NCI-H2227 (cell line): ENCODE measurements at regions not wholly inside any gene's neighbourhood (a gene's known extent, or its start where the extent isn't known, plus 50 kb on each side); places are given as distances from the start of the nearest gene placed in this dataset.
"Not testable (repeated sequence)": the region's sequence is repeated elsewhere in the genome, so short reads cannot be mapped to it uniquely, and the experiment has no call there.

Experiments used
- DNase-seq: peaks from one replicate; lab custom pipeline; 2025; ENCODE audit not compliant: unreplicated experiment; lab: John Stamatoyannopoulos, UW

DNA sequence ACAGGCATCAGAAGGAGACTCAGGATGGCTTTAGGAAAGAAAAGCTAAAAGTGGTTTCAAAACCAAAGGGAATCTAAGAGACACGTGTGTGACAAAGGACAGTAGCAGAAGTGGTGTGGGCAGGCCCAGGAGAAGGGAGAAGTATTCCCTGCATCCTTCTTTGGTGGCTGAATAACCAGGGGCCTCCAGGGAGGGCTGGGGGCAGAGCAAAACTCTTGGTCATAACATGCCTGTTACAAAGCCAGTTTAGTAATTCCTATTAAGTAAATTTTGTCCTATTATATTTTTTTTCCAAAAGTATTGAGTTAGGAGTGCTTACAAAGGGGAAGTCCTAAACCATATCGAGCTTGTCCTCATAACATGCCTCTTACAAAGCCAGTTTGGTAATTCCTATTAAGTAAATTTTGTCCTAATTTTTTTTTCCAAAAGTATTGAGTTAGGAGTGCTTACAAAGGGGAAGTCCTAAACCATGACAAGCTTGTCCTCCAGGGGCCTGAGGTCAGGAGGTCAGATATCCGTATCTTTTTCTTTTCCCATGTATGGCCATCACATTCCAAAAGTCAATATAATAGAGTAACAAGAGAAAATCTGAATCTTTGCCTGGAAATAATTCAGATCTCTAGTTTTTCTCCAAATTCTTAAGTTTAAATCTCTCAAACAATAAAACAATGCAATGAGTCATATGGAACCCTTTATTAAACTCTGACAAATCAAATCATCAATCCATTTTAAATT is 509.2 kb downstream of the LTN1 start:
- no peak for DNase-seq

- DNase-seq: no peak
These were observed 510.0 kb downstream of the LTN1 start for GRCh38 chr21:28482657-28483056.

DNA sequence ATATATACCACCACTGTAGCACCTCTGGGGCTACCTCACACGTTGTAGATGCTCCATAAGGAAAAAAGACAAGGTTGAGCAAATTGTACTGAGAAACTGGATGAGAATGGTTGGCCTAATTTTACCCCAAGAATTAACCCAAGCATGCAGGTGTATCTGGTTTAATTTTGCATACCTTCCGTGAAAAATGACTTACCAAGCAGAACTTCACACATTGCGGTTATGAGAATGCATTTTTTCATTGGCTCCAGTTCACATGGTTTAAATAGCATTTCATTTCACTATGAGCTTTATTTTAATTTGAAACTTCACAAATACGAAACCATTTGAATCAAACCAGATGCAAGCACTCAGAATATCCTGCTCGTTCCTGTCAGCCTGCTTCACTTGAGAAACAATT is 512.2 kb downstream of the LTN1 start:
- DNase-seq: no peak

DNA sequence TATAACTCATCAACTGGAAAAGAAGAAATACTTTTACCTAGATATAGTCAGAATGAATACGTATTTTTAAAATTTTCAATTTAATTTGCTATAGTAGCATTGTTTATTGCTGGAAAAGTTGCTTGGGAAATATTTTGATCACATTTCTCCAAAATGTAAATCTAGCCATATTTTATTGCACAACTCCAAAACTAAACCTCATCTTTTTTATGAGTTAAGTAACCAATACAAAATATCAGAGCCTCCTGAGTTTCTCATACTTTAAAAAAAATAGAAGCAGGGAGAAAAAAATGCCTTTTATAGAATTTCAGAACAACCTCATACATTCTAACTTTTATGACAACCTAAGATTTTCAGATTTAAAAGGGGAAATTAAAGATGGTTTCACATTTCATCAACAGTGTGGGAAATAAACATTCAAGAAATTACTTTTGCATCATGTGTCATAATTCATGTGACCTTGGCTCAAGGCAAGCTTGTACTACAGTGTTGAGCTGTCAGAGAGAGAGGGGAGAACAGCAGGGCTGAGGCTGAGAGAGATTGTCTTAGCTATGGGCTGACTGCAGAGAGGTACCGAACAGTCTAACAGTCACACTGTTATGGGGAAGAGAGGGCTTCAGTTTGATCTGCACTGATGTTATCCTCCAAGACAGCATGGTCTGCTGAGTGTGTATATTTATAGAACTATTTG is 519.0 kb downstream of the LTN1 start:
- no peak for DNase-seq

GRCh38 chr21:28472543-28472942 is 520.1 kb downstream of the LTN1 start:
- DNase-seq: not testable (repeated sequence)

DNA sequence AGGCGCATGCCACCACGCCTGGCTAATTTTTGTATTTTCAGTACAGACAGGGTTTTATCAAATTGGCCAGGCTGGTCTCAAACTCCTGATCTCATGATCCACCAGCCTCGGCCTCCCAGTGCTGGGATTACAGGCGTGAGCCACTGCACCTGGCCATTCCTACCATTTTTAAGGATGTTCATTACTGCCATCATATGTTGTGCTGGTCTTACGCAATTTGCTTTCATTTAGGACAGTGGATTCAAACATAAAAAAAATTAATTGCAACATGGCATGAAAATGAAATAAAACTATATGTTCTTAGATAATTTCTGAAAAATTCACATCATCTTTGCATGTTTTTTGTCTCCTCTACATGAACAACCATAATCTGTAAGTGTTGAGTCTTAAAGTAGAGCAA is 527.7 kb downstream of the LTN1 start:
- no peak for DNase-seq

- DNase-seq: no peak
These were observed 528.6 kb downstream of the LTN1 start for GRCh38 chr21:28464095-28464494.

DNA sequence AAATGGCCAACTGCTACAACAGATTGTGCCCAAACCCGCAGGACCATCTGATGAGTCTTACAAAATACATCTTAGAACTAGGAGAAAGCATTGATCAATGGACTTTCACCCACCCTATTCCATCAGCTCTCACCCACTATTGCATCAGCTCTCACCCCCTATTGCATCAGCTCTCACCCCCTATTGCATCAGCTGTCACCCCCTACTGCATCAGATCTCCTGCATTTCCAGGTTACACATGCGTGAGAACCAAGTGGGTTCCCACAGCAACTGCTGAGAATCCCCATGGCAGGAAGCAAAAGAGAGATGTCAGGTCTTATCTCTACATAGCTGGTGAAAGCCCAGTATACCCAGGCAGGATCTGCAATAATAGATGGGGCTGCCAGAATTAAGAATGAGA is 533.5 kb downstream of the LTN1 start:
- no peak for DNase-seq

DNA sequence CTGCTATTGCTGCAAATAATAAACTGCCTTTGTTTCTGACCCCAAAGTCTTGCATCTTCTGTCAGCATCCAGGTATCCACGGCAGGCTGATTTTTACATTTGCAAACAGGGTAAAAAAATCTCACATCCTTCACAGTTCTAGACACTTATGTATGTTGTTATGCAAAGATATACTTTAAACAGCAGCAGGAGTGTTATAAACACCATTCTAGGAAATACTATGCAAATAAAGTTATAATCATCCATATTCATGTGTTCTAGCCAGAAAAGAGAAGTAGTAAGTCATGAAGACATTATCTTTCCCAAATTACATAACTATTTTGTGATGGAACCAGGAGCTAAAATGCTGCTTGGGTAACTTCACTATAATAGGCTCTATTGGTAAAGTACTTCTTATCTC is 534.2 kb downstream of the LTN1 start:
- DNase-seq: no peak

DNA sequence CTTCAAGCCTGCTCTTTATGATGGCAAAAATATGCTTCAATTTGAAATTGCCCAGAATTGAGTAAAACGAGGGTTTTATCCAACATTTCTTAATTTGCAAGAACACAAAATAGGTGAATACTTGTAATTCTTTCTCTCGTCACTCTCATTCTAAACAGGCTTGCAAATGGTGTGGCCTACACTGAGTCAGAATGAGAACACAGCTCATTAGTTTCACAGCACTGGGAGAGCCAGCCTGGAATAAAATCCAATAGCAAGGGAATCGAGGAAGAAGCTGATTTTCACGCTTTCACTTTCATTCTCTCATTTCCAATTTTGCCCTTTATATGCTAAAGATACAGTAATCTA is 537.5 kb downstream of the LTN1 start:
- no peak for DNase-seq

GRCh38 chr21:28454564-28455252 is 538.0 kb downstream of the LTN1 start:
- no peak for DNase-seq

GRCh38 chr21:28447462-28447861 is 545.2 kb downstream of the LTN1 start:
- no peak for DNase-seq

DNA sequence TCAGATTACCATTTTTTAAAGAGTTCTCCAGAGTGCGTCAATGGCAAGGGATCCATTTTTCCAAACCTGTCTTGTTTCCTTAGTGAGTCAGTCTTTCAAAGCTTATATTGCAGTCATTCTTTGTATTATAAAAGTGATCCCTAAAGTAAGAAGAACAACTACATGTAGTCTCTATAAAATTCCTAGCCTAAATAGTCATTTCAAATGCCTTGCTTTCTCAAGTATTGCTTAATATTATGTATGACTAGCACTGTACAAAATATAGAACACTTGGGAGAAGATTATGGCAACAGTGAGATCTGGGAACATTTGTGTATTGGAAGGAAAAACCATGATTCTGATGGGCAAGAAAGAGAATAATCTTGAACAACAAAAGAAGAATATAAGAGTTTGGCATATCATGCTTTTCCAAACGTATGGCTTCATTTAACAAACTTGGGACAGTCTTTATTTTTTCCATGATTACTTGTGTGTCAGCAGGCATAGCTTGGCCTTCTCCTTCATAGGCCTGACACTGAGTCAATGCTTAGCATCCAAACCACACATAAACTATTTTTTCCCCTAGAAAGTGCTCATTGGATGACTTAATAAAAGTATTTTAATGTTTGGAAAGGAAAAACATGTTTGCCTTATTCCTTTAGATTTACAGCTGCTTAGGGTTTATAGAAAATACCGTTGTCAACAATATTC is 547.4 kb downstream of the LTN1 start:
- DNase-seq: no peak

- DNase-seq: no peak
These were observed 548.1 kb downstream of the LTN1 start for GRCh38 chr21:28444557-28444956.

GRCh38 chr21:28444111-28444510 is 548.6 kb downstream of the LTN1 start:
- no peak for DNase-seq

GRCh38 chr21:28442624-28443023 is 550.1 kb downstream of the LTN1 start:
- no peak for DNase-seq

DNA sequence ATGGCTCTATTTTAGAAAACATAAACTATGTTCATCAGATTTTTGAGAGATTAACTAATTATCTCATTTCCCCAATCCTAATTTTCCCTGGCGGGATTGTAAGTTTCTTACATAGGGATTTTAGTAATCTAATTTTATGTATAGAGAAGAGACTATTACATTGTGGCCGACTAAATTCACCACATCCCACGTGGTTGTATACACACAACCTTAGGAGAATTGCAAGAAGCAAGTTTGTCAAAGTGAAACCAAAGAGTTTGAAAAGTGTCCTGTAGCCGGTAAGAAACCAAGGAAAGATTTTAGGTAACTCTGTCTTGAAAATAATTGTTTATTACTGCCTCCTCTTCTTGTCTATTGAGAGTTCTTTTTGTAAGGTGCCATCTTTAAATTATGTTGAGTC is 550.6 kb downstream of the LTN1 start:
- DNase-seq: no peak

- DNase-seq: no peak
These were observed 552.9 kb downstream of the LTN1 start for GRCh38 chr21:28439788-28440187.

DNA sequence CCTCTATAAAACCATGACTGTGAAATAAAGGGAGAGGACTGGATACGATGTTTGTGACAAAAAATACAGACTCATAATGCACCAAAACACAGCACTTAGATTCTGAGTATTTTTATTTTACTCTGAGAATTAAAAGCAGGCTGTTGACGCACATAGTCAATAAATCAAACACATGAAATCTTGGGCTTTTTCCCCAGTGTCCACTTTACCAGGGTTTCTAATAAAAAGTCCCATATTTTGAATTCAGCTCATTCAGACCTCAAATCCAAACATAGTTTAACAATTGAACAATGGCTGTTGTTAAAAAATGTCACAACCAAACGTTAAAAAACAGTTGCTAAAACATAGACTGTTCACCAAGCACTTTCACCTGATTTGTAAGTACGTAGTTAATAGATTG is 553.4 kb downstream of the LTN1 start:
- no peak for DNase-seq

- DNase-seq: no peak
These were observed 555.6 kb downstream of the LTN1 start for GRCh38 chr21:28437061-28437460.

DNA sequence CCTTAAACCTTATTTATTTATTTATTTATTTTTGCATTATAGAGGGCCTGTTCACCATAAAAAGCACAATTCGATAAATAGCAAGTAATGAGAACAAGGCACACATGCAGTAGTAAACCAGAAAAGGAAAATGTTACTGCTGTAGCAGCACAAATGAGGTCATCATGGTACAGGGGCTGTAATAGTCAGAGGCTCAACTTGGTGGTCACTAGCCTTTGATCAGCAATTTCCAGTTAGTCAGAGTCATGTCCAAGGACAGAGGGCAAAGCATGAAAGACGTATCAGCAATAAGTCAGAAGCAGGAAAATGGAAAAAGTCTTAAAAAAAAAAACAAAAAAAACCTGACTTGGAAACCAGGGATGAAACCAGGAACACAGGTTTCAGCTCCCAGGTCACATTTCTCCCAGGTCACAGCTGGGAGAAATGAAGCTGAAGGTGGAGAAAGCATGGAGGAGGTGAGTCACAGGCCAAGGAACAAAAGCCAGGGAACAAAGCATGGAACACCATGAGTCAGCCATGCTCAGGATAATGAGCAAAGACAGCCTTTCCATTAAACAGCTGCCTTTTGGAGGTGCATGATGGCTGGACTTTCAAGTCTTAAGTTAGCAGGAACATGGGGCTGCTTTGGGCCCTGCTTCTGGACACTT is 556.3 kb downstream of the LTN1 start:
- no peak for DNase-seq
